ENCODE measurements at regions not wholly inside any gene's neighbourhood (a gene's known extent, or its start where the extent isn't known, plus 50 kb on each side); places are given as distances from the start of the nearest gene placed in this dataset.

- no peak for DNase-seq (ENCODE audit: low read depth, low spot score)
- WGBS (ENCODE audit: insufficient coverage, insufficient read length), result no CpG with 5 or more reads among the region's 40 CpGs
- Histone ChIP-seq H3K27ac (ENCODE audit: low read length) (no peak overlapping the region), H3K4me1 (ENCODE audit: control insufficient read depth, insufficient read depth, low read length) (peaks cover 12% of the 10 kb centered on the region), H3K27me3 (ENCODE audit: control insufficient read depth, insufficient read depth, low read length) (peaks cover 15% of the 10 kb centered on the region), H3K36me3 (ENCODE audit: control insufficient read depth, insufficient read depth, low read length) (no peaks in the 10 kb centered on the region), H3K9me3 (ENCODE audit: control insufficient read depth, insufficient read depth, low read length) (no peaks in the 10 kb centered on the region), H3K4me3 (ENCODE audit: low read length) (no peak overlapping the region)
Observed at GRCh38 chr17:77793146-77793970, 165.1 kb upstream of the TNRC6C start.

- Histone ChIP-seq H3K9me3 (ENCODE audit: control insufficient read depth, insufficient read depth, low read length) (no peaks in the 10 kb centered on the region), H3K27me3 (ENCODE audit: control insufficient read depth, insufficient read depth, low read length) (peaks cover 10% of the 10 kb centered on the region; the same call in 1 of the 2 replicates), H3K4me1 (ENCODE audit: control insufficient read depth, insufficient read depth, low read length) (peaks cover 12% of the 10 kb centered on the region), H3K4me3 (ENCODE audit: low read length) (no peak overlapping the region), H3K27ac (ENCODE audit: low read length) (no peak overlapping the region), H3K36me3 (ENCODE audit: control insufficient read depth, insufficient read depth, low read length) (no peaks in the 10 kb centered on the region)
- no CpG with 5 or more reads among the region's 5 CpGs for WGBS (ENCODE audit: insufficient coverage, insufficient read length)
- no peak for DNase-seq (ENCODE audit: low read depth, low spot score)
Observed at GRCh38 chr17:77793971-77794235, 164.6 kb upstream of the TNRC6C start.

- Histone ChIP-seq H3K4me1 (ENCODE audit: control insufficient read depth, insufficient read depth, low read length) (peaks cover 9% of the 10 kb centered on the region), H3K36me3 (ENCODE audit: control insufficient read depth, insufficient read depth, low read length) (no peaks in the 10 kb centered on the region), H3K27me3 (ENCODE audit: control insufficient read depth, insufficient read depth, low read length) (peaks cover 2% of the 10 kb centered on the region; the same call in 1 of the 2 replicates), H3K4me3 (ENCODE audit: low read length) (no peak overlapping the region), H3K27ac (ENCODE audit: low read length) (no peak overlapping the region), H3K9me3 (ENCODE audit: control insufficient read depth, insufficient read depth, low read length) (no peaks in the 10 kb centered on the region)
- no peak for DNase-seq (ENCODE audit: low read depth, low spot score)
- WGBS (ENCODE audit: insufficient coverage, insufficient read length), result no CpG with 5 or more reads among the region's 6 CpGs
Observed at GRCh38 chr17:77794846-77795245, 163.7 kb upstream of the TNRC6C start.

- Histone ChIP-seq H3K4me3 (ENCODE audit: low read length) (no peak overlapping the region), H3K4me1 (ENCODE audit: control insufficient read depth, insufficient read depth, low read length) (peaks cover 3% of the 10 kb centered on the region; the same call in 1 of the 2 replicates), H3K27ac (ENCODE audit: low read length) (no peak overlapping the region), H3K36me3 (ENCODE audit: control insufficient read depth, insufficient read depth, low read length) (no peaks in the 10 kb centered on the region), H3K9me3 (ENCODE audit: control insufficient read depth, insufficient read depth, low read length) (no peaks in the 10 kb centered on the region), H3K27me3 (ENCODE audit: control insufficient read depth, insufficient read depth, low read length) (no peaks in the 10 kb centered on the region)
- WGBS (ENCODE audit: insufficient coverage, insufficient read length), result no CpG with 5 or more reads among the region's 4 CpGs
- DNase-seq (ENCODE audit: low read depth, low spot score), result no peak
Observed at GRCh38 chr17:77795685-77796084, 162.8 kb upstream of the TNRC6C start.

GRCh38 chr17:77796176-77796860, 162.2 kb upstream of the TNRC6C start:
- no CpG with 5 or more reads among the region's 9 CpGs for WGBS (ENCODE audit: insufficient coverage, insufficient read length)
- DNase-seq (ENCODE audit: low read depth, low spot score), result no peak
- H3K27me3 ChIP-seq (ENCODE audit: control insufficient read depth, insufficient read depth, low read length), result no peaks in the 10 kb centered on the region

GRCh38 chr17:77798031-77798430, 160.5 kb upstream of the TNRC6C start:
- Histone ChIP-seq H3K36me3 (ENCODE audit: control insufficient read depth, insufficient read depth, low read length) (no peaks in the 10 kb centered on the region; the same call in 1 of the 2 replicates), H3K27me3 (ENCODE audit: control insufficient read depth, insufficient read depth, low read length) (no peaks in the 10 kb centered on the region), H3K27ac (ENCODE audit: low read length) (no peak overlapping the region), H3K4me1 (ENCODE audit: control insufficient read depth, insufficient read depth, low read length) (peaks cover 8% of the 10 kb centered on the region), H3K9me3 (ENCODE audit: control insufficient read depth, insufficient read depth, low read length) (no peaks in the 10 kb centered on the region), H3K4me3 (ENCODE audit: low read length) (no peak overlapping the region)
- DNase-seq (ENCODE audit: low read depth, low spot score), result no peak
- no CpG with 5 or more reads among the region's 7 CpGs for WGBS (ENCODE audit: insufficient coverage, insufficient read length)

More at GRCh38 chr17:77796176-77796860, 162.2 kb upstream of the TNRC6C start:
- no peaks in the 10 kb centered on the region for H3K9me3 ChIP-seq (ENCODE audit: control insufficient read depth, insufficient read depth, low read length)
- no peak overlapping the region for H3K27ac ChIP-seq (ENCODE audit: low read length)
- peaks cover 3% of the 10 kb centered on the region; the same call in 1 of the 2 replicates for H3K4me1 ChIP-seq (ENCODE audit: control insufficient read depth, insufficient read depth, low read length)
- H3K4me3 ChIP-seq (ENCODE audit: low read length), result no peak overlapping the region
- no peaks in the 10 kb centered on the region for H3K36me3 ChIP-seq (ENCODE audit: control insufficient read depth, insufficient read depth, low read length)

- no peaks in the 10 kb centered on the region for H3K27me3 ChIP-seq (ENCODE audit: control insufficient read depth, insufficient read depth, low read length)
- no peak overlapping the region for H3K4me3 ChIP-seq (ENCODE audit: low read length)
- H3K27ac ChIP-seq (ENCODE audit: low read length), result no peak overlapping the region
- H3K4me1 ChIP-seq (ENCODE audit: control insufficient read depth, insufficient read depth, low read length), result peaks cover 8% of the 10 kb centered on the region
- no peaks in the 10 kb centered on the region for H3K9me3 ChIP-seq (ENCODE audit: control insufficient read depth, insufficient read depth, low read length)
- no peak for DNase-seq (ENCODE audit: low read depth, low spot score)
- no CpG with 5 or more reads among the region's 8 CpGs for WGBS (ENCODE audit: insufficient coverage, insufficient read length)
- no peaks in the 10 kb centered on the region; the same call in 1 of the 2 replicates for H3K36me3 ChIP-seq (ENCODE audit: control insufficient read depth, insufficient read depth, low read length)
Observed at GRCh38 chr17:77798481-77798880, 160.0 kb upstream of the TNRC6C start.

GRCh38 chr17:77800816-77801215, 157.7 kb upstream of the TNRC6C start:
- no peak for DNase-seq (ENCODE audit: low read depth, low spot score)
- Histone ChIP-seq H3K4me3 (ENCODE audit: low read length) (no peak overlapping the region), H3K36me3 (ENCODE audit: control insufficient read depth, insufficient read depth, low read length) (no peaks in the 10 kb centered on the region; the same call in 1 of the 2 replicates), H3K27me3 (ENCODE audit: control insufficient read depth, insufficient read depth, low read length) (no peaks in the 10 kb centered on the region), H3K27ac (ENCODE audit: low read length) (no peak overlapping the region), H3K9me3 (ENCODE audit: control insufficient read depth, insufficient read depth, low read length) (no peaks in the 10 kb centered on the region), H3K4me1 (ENCODE audit: control insufficient read depth, insufficient read depth, low read length) (peaks cover 6% of the 10 kb centered on the region)
- no CpG with 5 or more reads among the region's 15 CpGs for WGBS (ENCODE audit: insufficient coverage, insufficient read length)

GRCh38 chr17:77801545-77802332, 156.8 kb upstream of the TNRC6C start:
- WGBS (ENCODE audit: insufficient coverage, insufficient read length), result no CpG with 5 or more reads among the region's 20 CpGs
- Histone ChIP-seq H3K9me3 (ENCODE audit: control insufficient read depth, insufficient read depth, low read length) (no peaks in the 10 kb centered on the region), H3K4me1 (ENCODE audit: control insufficient read depth, insufficient read depth, low read length) (peaks cover 6% of the 10 kb centered on the region), H3K36me3 (ENCODE audit: control insufficient read depth, insufficient read depth, low read length) (no peaks in the 10 kb centered on the region; the same call in 1 of the 2 replicates), H3K27ac (ENCODE audit: low read length) (no peak overlapping the region), H3K4me3 (ENCODE audit: low read length) (no peak overlapping the region), H3K27me3 (ENCODE audit: control insufficient read depth, insufficient read depth, low read length) (no peaks in the 10 kb centered on the region)
- DNase-seq (ENCODE audit: low read depth, low spot score), result no peak

- WGBS (ENCODE audit: insufficient coverage, insufficient read length), result no CpG with 5 or more reads among the region's 9 CpGs
- DNase-seq (ENCODE audit: low read depth, low spot score), result no peak
- Histone ChIP-seq H3K27ac (ENCODE audit: low read length) (no peak overlapping the region), H3K4me3 (ENCODE audit: low read length) (no peak overlapping the region), H3K4me1 (ENCODE audit: control insufficient read depth, insufficient read depth, low read length) (peaks cover 6% of the 10 kb centered on the region), H3K9me3 (ENCODE audit: control insufficient read depth, insufficient read depth, low read length) (no peaks in the 10 kb centered on the region), H3K36me3 (ENCODE audit: control insufficient read depth, insufficient read depth, low read length) (no peaks in the 10 kb centered on the region; the same call in 1 of the 2 replicates), H3K27me3 (ENCODE audit: control insufficient read depth, insufficient read depth, low read length) (no peaks in the 10 kb centered on the region)
Observed at GRCh38 chr17:77802333-77802615, 156.2 kb upstream of the TNRC6C start.

Measured in iPS DF 6.9 (cell line).